ENCODE measurements at regions not wholly inside any gene's neighbourhood (a gene's known extent, or its start where the extent isn't known, plus 50 kb on each side); places are given as distances from the start of the nearest gene placed in this dataset.

GRCh38 chr3:18051306-18051705 lies 308.9 kb upstream of the TBC1D5 start:
- Histone ChIP-seq H3K9ac (ENCODE audit: extremely low read depth, insufficient read length, low read length) (no peak overlapping the region), H3K23me2 (ENCODE audit: insufficient read length, low read depth, low read length, poor library complexity, severe bottlenecking) (no peaks in the 10 kb centered on the region), H3K14ac (ENCODE audit: insufficient read depth, low read length) (no peak overlapping the region), H3K27ac (ENCODE audit: insufficient read length, low read depth, low read length) (no peak overlapping the region), H3K18ac (ENCODE audit: insufficient read length, low read depth, low read length) (no peak overlapping the region), H3K27me3 (ENCODE audit: insufficient read depth, low read length) (no peaks in the 10 kb centered on the region), H4K20me1 (ENCODE audit: control insufficient read depth, insufficient read depth, insufficient read length) (no peaks in the 10 kb centered on the region), H2BK5ac (ENCODE audit: insufficient read length, low read length) (no peak overlapping the region), H2BK12ac (ENCODE audit: insufficient read length, low read depth, low read length) (no peak overlapping the region), H4K91ac (ENCODE audit: insufficient read length, low read depth, low read length) (no peak overlapping the region), H3T11ph (ENCODE audit: low read length) (no peak overlapping the region), H2AK5ac (ENCODE audit: insufficient read length, low read length) (no peak overlapping the region), H3K9me3 (ENCODE audit: control insufficient read depth, low read depth, low read length) (no peaks in the 10 kb centered on the region), H3K4me1 (ENCODE audit: insufficient read depth, low read length) (no peaks in the 10 kb centered on the region), H4K8ac (replicated peaks; ENCODE audit: insufficient read length, low read depth, low read length) (no peak overlapping the region), H2AFZ (ENCODE audit: low read length) (no peak overlapping the region), H2BK20ac (ENCODE audit: low read depth, low read length, poor library complexity, severe bottlenecking) (no peak overlapping the region), H3K4me2 (ENCODE audit: insufficient read depth, insufficient read length, low read length) (no peak overlapping the region), H3K23ac (ENCODE audit: insufficient read length, low read depth, low read length) (no peak overlapping the region), H2BK15ac (ENCODE audit: low read depth, low read length) (no peak overlapping the region), H3K4ac (ENCODE audit: low read depth, low read length) (no peak overlapping the region), H4K5ac (ENCODE audit: insufficient read length, low read depth, low read length) (no peak overlapping the region), H2BK120ac (ENCODE audit: low read depth, low read length, poor library complexity, severe bottlenecking) (no peak overlapping the region), H3K56ac (ENCODE audit: insufficient read length, low read depth, low read length) (no peak overlapping the region), H3K79me2 (ENCODE audit: insufficient read depth, low read length) (no peaks in the 10 kb centered on the region), H3K79me1 (ENCODE audit: insufficient read depth, low read depth, low read length, poor library complexity, severe bottlenecking) (no peaks in the 10 kb centered on the region)
- H3K27me3 Mint-ChIP-seq (ENCODE audit: low read depth): no peaks in the 10 kb centered on the region
- DNase-seq: no peak
- peaks cover 0 to 7% of the 10 kb centered on the region in 2 experiments; a peak in 3 of 4 replicates for H3K4me1 Mint-ChIP-seq
- H3K9me3 Mint-ChIP-seq: peaks cover 3 to 4% of the 10 kb centered on the region in 2 experiments; a peak in 2 of 5 replicates
- TF ChIP-seq CTCF (conservative IDR thresholded peaks at IDR 0.05): no peak
- no peak overlapping the region for H3K4me3 Mint-ChIP-seq
- WGBS (ENCODE audit: extremely low coverage, insufficient read length, low lambda C conversion rate): no CpG with 5 or more reads among the region's 3 CpGs
- peaks cover 0 to 7% (median 6%) of the 10 kb centered on the region in 3 experiments; a peak in 3 of 7 replicates for H3K36me3 Mint-ChIP-seq (ENCODE audit: insufficient read depth in 1 of 3, low read depth in 3 of 3)
- no peak overlapping the region; a peak in 1 of 7 replicates for H3K27ac Mint-ChIP-seq
